Parathyroid adenoma (tissue), 2 donors: ENCODE measurements at regions not wholly inside any gene's neighbourhood (a gene's known extent, or its start where the extent isn't known, plus 50 kb on each side); places are given as distances from the start of the nearest gene placed in this dataset.

Experiments
- H2AFZ ChIP-seq: fragments of 300-600 bp; sonication (generic); one replicate; pipeline ENCODE4 v1.7.0; 2017; ENCODE audit warnings: antibody characterized with exemption, mild to moderate bottlenecking
- H3K27ac ChIP-seq: fragments of 300-600 bp; sonication (generic); one replicate; pipeline ENCODE4 v1.7.0; 2017
- H3K27me3 ChIP-seq: fragments of 300-600 bp; sonication (generic); one replicate; pipeline ENCODE4 v1.7.0; 2017; ENCODE audit warnings: low read length; ENCODE audit not compliant: control insufficient read depth, insufficient read depth
- H3K36me3 ChIP-seq: fragments of 300-600 bp; sonication (generic); one replicate; pipeline ENCODE4 v1.7.0; 2017; ENCODE audit warnings: low read length; ENCODE audit not compliant: control insufficient read depth, insufficient read depth
- H3K4me1 ChIP-seq: fragments of 300-600 bp; sonication (generic); one replicate; pipeline ENCODE4 v1.7.0; 2017; ENCODE audit warnings: control low read depth
- H3K4me2 ChIP-seq: fragments of 300-600 bp; sonication (generic); one replicate; pipeline ENCODE4 v1.7.0; 2017; ENCODE audit warnings: low read length
- H3K4me3 ChIP-seq: fragments of 300-600 bp; sonication (generic); one replicate; pipeline ENCODE4 v1.7.0; 2017; ENCODE audit warnings: low read depth, low read length
- H3K79me2 ChIP-seq: fragments of 300-600 bp; sonication (generic); one replicate; pipeline ENCODE4 v1.7.0; 2017; ENCODE audit warnings: control low read depth
- H3K9ac ChIP-seq: fragments of 300-600 bp; sonication (generic); one replicate; pipeline ENCODE4 v1.7.0; 2017; ENCODE audit warnings: mild to moderate bottlenecking
- H3K9me3 ChIP-seq: fragments of 300-600 bp; sonication (generic); one replicate; pipeline ENCODE4 v1.7.0; 2017; ENCODE audit warnings: low read length; ENCODE audit not compliant: control insufficient read depth
- CTCF ChIP-seq: fragments of 300-600 bp; sonication (generic); IDR thresholded peaks from one replicate; pipeline ENCODE4 v1.7.0; 2017; ENCODE audit warnings: antibody characterized with exemption, mild to moderate bottlenecking
- donor health status: primary hyperparathyroidism.

DNA sequence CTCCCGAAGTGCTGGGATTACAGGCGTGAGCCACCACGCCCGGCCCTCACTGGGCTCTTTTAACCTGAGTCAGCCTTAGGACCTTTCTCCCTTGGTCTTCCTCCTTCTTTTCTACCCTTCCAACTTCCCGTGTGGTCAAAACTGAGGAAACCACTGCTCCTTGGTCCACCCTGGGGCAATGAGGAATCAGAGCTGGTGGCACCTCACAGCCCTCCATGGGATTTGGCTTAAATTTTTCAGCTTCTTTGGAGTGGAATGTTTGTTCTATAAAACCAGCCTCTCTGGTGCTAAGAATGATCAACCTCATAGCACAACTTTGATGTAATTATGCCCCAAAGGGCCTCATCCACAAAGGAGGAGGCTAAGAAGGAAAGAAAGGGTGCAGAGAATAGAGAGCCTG, 76.6 kb upstream of the CFAP20DC start:
- no peak for TF ChIP-seq CTCF
- no peak overlapping the region for H2AFZ ChIP-seq

DNA sequence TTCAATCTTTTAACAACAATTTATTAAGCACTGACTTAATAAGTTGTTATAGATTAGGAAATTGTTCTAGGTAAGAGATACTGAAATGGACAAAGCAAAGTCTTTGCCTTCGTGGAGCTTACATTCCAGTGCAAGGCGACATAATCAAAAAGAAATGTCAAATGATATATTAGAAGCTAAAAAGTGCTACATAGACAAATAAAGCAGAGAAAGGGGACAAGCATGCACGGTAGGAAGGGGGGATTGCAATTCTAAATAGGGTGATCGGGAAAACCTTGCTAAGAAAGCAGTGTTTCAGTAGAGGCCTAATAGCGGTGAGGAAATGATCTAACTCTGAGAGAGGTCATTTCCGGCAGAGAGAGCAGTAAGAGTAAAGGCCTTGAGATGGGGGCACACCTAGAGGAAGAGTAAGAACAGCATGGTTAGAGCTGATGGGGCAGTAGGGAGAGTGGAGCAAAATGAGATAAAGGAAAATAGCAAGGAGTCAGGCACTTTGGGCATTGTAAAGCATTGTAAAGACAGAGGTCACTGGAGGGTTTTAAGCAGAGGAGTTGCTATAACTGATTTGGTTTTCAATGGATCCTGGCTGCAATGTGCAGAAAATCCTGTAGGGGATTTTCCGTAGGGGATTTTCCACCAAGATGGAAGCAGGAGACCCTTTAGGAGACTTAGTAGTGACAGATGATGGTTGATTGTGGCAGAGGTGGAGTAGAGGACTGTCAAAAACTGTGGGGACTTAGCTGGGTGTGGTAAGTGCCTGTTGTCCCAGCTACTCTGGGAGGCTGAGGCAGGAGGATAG, 71.7 kb upstream of the CFAP20DC start:
- H3K4me1 ChIP-seq = no peaks in the 10 kb centered on the region
- no peaks in the 10 kb centered on the region for H3K36me3 ChIP-seq
- no peaks in the 10 kb centered on the region for H3K27me3 ChIP-seq
- no peak overlapping the region for H3K4me3 ChIP-seq
- no peak overlapping the region for H2AFZ ChIP-seq
- TF ChIP-seq CTCF = no peak
- no peaks in the 10 kb centered on the region for H3K9me3 ChIP-seq
- no peak overlapping the region for H3K4me2 ChIP-seq
- H3K79me2 ChIP-seq = no peaks in the 10 kb centered on the region
- no peak overlapping the region for H3K27ac ChIP-seq
- H3K9ac ChIP-seq = no peak overlapping the region

More for the DNA sequence above, 76.6 kb upstream of the CFAP20DC start:
- H3K4me3 ChIP-seq = no peak overlapping the region
- H3K9me3 ChIP-seq = no peaks in the 10 kb centered on the region
- no peak overlapping the region for H3K4me2 ChIP-seq
- H3K9ac ChIP-seq = no peak overlapping the region
- no peaks in the 10 kb centered on the region for H3K4me1 ChIP-seq
- no peaks in the 10 kb centered on the region for H3K79me2 ChIP-seq
- H3K27ac ChIP-seq = no peak overlapping the region
- no peaks in the 10 kb centered on the region for H3K27me3 ChIP-seq
- no peaks in the 10 kb centered on the region for H3K36me3 ChIP-seq

GRCh38 chr3:59118928-59119327, 69.1 kb upstream of the CFAP20DC start:
- Histone ChIP-seq H3K27me3 (no peaks in the 10 kb centered on the region), H3K9me3 (no peaks in the 10 kb centered on the region), H3K4me1 (no peaks in the 10 kb centered on the region), H3K4me2 (no peak overlapping the region), H3K27ac (no peak overlapping the region), H2AFZ (no peak overlapping the region), H3K9ac (no peak overlapping the region), H3K4me3 (no peak overlapping the region), H3K36me3 (no peaks in the 10 kb centered on the region), H3K79me2 (no peaks in the 10 kb centered on the region)
- TF ChIP-seq CTCF = no peak

DNA sequence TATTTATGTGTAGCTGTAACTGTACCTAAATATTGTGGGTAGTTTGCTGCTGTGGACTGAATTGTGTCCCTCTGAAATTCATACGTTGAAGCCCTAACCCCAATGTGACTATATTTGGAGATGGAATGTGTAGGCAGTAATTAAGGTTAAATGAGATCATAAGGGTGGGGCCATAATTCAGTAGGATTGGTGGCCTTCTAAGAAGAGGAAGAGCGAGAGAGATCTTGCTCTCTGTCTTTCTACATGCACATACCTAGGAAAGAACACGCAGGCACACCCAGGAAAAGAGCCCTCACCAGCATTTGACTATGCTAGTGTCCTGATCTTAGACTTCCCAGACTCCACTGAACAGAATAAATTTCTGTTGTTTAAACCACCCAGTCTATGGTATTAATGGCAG, 67.6 kb upstream of the CFAP20DC start:
- Histone ChIP-seq H3K4me3 (no peak overlapping the region), H2AFZ (no peak overlapping the region), H3K27me3 (no peaks in the 10 kb centered on the region), H3K36me3 (no peaks in the 10 kb centered on the region), H3K9me3 (no peaks in the 10 kb centered on the region), H3K4me1 (no peaks in the 10 kb centered on the region), H3K79me2 (no peaks in the 10 kb centered on the region), H3K4me2 (no peak overlapping the region), H3K27ac (no peak overlapping the region), H3K9ac (no peak overlapping the region)
- no peak for TF ChIP-seq CTCF

DNA sequence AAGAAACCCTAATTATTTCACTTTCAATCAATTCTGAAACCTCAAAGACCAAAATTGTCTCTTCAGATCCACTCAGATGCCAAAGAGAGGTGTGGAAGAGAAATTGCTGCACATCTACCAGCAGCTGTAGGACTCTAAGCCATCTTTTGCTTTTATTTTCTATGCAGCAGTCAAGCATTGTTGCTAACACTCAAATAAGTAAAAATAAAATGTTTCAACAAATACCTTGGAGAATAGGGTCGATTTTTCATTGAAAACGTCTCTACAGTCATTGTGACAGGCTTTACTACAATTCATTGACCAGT, 66.4 kb upstream of the CFAP20DC start:
- no peaks in the 10 kb centered on the region for H3K4me1 ChIP-seq
- H3K79me2 ChIP-seq = no peaks in the 10 kb centered on the region
- H3K27ac ChIP-seq = no peak overlapping the region
- no peak overlapping the region for H3K9ac ChIP-seq
- H3K9me3 ChIP-seq = no peaks in the 10 kb centered on the region
- H3K27me3 ChIP-seq = no peaks in the 10 kb centered on the region
- no peak for TF ChIP-seq CTCF
- no peak overlapping the region for H3K4me2 ChIP-seq
- no peak overlapping the region for H3K4me3 ChIP-seq
- H2AFZ ChIP-seq = no peak overlapping the region
- H3K36me3 ChIP-seq = no peaks in the 10 kb centered on the region
